ENCODE measurements at regions not wholly inside any gene's neighbourhood (a gene's known extent, or its start where the extent isn't known, plus 50 kb on each side); places are given as distances from the start of the nearest gene placed in this dataset.

- TF ChIP-seq, protein P1, sequence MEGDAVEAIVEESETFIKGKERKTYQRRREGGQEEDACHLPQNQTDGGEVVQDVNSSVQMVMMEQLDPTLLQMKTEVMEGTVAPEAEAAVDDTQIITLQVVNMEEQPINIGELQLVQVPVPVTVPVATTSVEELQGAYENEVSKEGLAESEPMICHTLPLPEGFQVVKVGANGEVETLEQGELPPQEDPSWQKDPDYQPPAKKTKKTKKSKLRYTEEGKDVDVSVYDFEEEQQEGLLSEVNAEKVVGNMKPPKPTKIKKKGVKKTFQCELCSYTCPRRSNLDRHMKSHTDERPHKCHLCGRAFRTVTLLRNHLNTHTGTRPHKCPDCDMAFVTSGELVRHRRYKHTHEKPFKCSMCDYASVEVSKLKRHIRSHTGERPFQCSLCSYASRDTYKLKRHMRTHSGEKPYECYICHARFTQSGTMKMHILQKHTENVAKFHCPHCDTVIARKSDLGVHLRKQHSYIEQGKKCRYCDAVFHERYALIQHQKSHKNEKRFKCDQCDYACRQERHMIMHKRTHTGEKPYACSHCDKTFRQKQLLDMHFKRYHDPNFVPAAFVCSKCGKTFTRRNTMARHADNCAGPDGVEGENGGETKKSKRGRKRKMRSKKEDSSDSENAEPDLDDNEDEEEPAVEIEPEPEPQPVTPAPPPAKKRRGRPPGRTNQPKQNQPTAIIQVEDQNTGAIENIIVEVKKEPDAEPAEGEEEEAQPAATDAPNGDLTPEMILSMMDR (IDR thresholded peaks at IDR 0.05), result no peak
- ATAC-seq (ENCODE audit: low FRiP score) (no peak), DNase-seq (ENCODE audit: low spot score) (no peak)
Observed at GRCh38 chr1:242747233-242747632, 222.7 kb upstream of the PLD5 start.

DNA sequence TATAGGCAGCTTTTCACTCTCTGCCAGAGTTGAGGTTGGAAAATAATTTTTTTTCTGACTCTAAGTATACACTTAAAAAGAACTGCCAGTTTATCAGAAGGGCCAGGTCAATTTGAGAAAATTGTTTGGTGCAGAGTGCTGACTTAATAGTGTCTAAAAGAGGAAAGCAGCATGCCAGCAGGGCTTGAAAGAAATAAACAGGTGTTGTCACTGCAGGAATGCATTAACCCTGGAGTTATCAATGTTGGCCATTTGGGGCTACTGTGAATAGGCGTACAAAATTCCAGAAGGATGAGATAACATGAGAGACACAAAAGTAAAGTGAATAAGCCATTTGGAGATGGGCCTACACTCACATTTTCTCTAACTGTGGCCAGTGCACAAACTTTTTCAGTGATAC, 220.6 kb upstream of the PLD5 start:
- TF ChIP-seq, protein P1 (IDR thresholded peaks at IDR 0.05), result no peak
- no peak for DNase-seq (ENCODE audit: low spot score)
- ATAC-seq (ENCODE audit: low FRiP score), result no peak

- ATAC-seq (ENCODE audit: low FRiP score), result no peak
- TF ChIP-seq, protein P1 (IDR thresholded peaks at IDR 0.05), result no peak
- DNase-seq (ENCODE audit: low spot score), result no peak
Observed at GRCh38 chr1:242743983-242744780, 219.7 kb upstream of the PLD5 start.

DNA sequence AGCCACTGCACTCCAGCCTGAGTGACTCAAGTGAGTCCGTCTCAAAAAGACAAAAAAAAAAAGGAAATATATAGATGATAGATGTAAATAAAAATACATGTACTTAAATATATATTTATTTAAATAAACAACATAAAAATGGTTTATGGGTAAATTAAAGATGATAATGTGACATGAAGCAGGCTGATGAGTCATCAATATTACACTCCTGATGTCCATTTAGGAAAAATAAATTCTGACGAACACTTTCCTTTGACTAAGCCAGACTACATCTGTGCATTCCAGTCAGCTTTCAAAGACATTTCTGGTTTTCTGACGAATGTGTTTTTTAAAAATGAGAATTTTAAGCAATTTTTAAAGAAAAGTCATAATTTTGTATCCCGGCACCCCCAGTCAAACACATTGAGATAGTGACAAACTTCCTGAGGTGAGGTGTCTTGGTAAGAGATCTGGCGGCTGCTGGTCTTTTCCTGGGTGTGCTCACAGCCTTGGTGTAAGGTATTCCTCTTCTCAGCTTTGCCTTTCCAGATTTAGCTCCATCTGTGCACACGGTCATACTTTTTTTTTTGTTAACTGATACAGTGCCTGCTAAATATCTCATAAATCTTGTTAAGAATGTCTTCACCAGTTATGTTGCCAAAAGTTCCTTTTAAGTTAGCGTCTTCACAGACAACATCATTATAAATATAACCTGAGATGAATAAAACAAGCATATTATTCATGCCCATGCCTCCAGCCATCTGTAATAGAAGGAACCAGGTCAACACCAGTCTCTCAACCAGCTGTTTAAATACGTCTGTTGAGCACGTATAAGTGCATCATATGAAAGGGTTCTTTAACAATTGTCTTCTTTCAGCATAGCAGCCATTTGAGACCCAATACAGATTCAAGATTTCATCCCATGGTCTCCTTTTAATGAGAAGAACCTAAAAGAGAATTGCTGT, 214.5 kb upstream of the PLD5 start:
- TF ChIP-seq, protein P1 (IDR thresholded peaks at IDR 0.05), result no peak
- ATAC-seq (ENCODE audit: low FRiP score), result no peak
- no peak for DNase-seq (ENCODE audit: low spot score)

- ATAC-seq (ENCODE audit: low FRiP score) (no peak), DNase-seq (ENCODE audit: low spot score) (no peak)
- TF ChIP-seq, protein P1 (IDR thresholded peaks at IDR 0.05), result no peak
Observed at GRCh38 chr1:242736611-242737010, 212.1 kb upstream of the PLD5 start.

DNA sequence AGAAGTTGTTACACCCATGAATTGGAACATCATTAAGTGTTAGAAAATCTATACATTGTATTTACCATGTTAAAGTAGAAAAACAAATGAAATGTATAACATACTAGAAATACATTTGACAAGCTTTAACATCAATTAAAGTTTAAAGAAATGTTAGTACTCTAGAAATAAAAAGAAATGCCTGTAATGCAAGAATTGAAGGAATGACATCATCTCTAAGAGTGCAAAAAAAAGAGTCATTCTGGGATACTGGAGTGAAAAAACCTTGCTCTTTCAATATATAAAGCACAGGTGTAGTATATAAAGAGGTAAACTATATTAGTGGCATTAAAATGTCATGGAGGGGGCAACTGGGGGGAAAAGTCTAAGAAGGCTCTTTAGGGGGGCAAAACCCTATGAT, 210.8 kb upstream of the PLD5 start:
- ATAC-seq (ENCODE audit: low FRiP score), result no peak
- DNase-seq (ENCODE audit: low spot score), result no peak
- TF ChIP-seq, protein P1 (IDR thresholded peaks at IDR 0.05), result no peak

Measured in omental fat pad (tissue), 3 donors.